A549 (cell line): ENCODE measurements at regions not wholly inside any gene's neighbourhood (a gene's known extent, or its start where the extent isn't known, plus 50 kb on each side); places are given as distances from the start of the nearest gene placed in this dataset.

ENCODE experiments used
- ATAC-seq, 2 experiments: fragments of 200-7000 bp in 1 of 2; fragments of >200 bp in 1 of 2; cut with Nextera tagmentation in 1 of 2; cut with Tn5 transposase in 1 of 2; 3 replicates each; pipeline versions ENCODE4 v1.8.0 to v1.9.1; 2018 to 2020; ENCODE audit warnings: mild to moderate bottlenecking in 1 of 2, moderate library complexity in 1 of 2
- CTCF ChIA-PET: fragments of 300-600 bp; sonication (Branson Sonifier 250); formaldehyde crosslinking; extraction: SDS; loops from one replicate; lab custom pipeline; 2021; ENCODE audit warnings: antibody characterized with exemption, inconsistent platforms; lab: Yijun Ruan, JAX
- POLR2A ChIA-PET: fragments of 350-600 bp; formaldehyde crosslinking; extraction: SDS; loops from one replicate; lab custom pipeline; 2021; ENCODE audit warnings: antibody characterized with exemption, inconsistent platforms; lab: Yijun Ruan, JAX
- DNase-seq, 2 experiments: peaks; one replicate each; pipeline versions ENCODE4 v3.0.0 to v3.0.0-alpha.2; 2011 to 2016; ENCODE audit warnings: low read depth in 1 of 2, low spot score in 1 of 2
- FAIRE-seq: peaks from 2 replicates; lab custom pipeline; 2011; peaks lifted over from hg19 to GRCh38; lab: Jason Lieb, UNC
- H3K27ac ChIP-seq, 2 experiments: fragments of >200 bp; sonication (Bioruptor Twin); formaldehyde crosslinking; 3 replicates each; pipeline ENCODE4 v1.5.1; 2016 to 2017
- H3K4me1 ChIP-seq: fragments of >200 bp; sonication (Bioruptor Twin); formaldehyde crosslinking; 3 replicates; pipeline ENCODE4 v1.6.1; 2016
- H3K4me2 ChIP-seq: fragments of >200 bp; sonication (Bioruptor Twin); formaldehyde crosslinking; 3 replicates; pipeline ENCODE4 v1.6.1; 2016
- H3K4me3 ChIP-seq: fragments of >200 bp; sonication (Bioruptor Twin); formaldehyde crosslinking; 3 replicates; pipeline ENCODE4 v1.5.1; 2016
- H3K9me3 ChIP-seq: fragments of >200 bp; sonication (Bioruptor Twin); formaldehyde crosslinking; 3 replicates; pipeline ENCODE4 v1.6.1; 2016
- BHLHE40 ChIP-seq: IDR thresholded peaks from 2 replicates; pipeline ENCODE4 v1.6.1; 2012; ENCODE audit warnings: low read depth, low read length, inconsistent platforms
- CBX2 ChIP-seq: fragments of 200-600 bp; sonication (generic); IDR thresholded peaks from 2 replicates; pipeline ENCODE4 v1.6.1; 2016; ENCODE audit warnings: low read depth, mild to moderate bottlenecking, borderline replicate concordance
- CEBPB ChIP-seq, 2 experiments: fragments of >200 bp in 1 of 2; sonication (Bioruptor Twin) in 1 of 2; formaldehyde crosslinking in 1 of 2; IDR thresholded peaks; 2 replicates each; pipeline ENCODE4 v1.6.1; 2012 to 2016
- CHD4 ChIP-seq: fragments of 200-600 bp; sonication (generic); IDR thresholded peaks from 2 replicates; pipeline ENCODE4 v1.6.1; 2016; ENCODE audit warnings: antibody characterized with exemption, mild to moderate bottlenecking, borderline replicate concordance
- EHMT2 ChIP-seq: fragments of 200-600 bp; sonication (generic); IDR thresholded peaks from 2 replicates; pipeline ENCODE4 v1.6.1; 2016; ENCODE audit warnings: antibody characterized with exemption, low read depth, mild to moderate bottlenecking, moderate library complexity
- FOSB ChIP-seq: fragments of 250-450 bp; sonication (Bioruptor Pico); IDR thresholded peaks from 2 replicates; pipeline ENCODE4 v1.5.0; 2020; ENCODE audit warnings: mild to moderate bottlenecking, moderate library complexity
- FOSL2 ChIP-seq, 2 experiments: fragments of 450-650 bp in 1 of 2; fragments of >200 bp in 1 of 2; sonication (Bioruptor Twin) in 1 of 2; formaldehyde crosslinking; IDR thresholded peaks; 2 replicates each; pipeline versions ENCODE4 v1.5.0 to v1.6.1; 2016 to 2020; ENCODE audit warnings: mild to moderate bottlenecking in 1 of 2, moderate library complexity in 1 of 2
- GATA3 ChIP-seq: IDR thresholded peaks from 2 replicates; pipeline ENCODE4 v1.6.1; 2012; ENCODE audit warnings: borderline replicate concordance
- HEYL ChIP-seq: fragments of 250-450 bp; sonication (Bioruptor Pico); IDR thresholded peaks from 2 replicates; pipeline ENCODE4 v1.8.0; 2021; ENCODE audit warnings: mild to moderate bottlenecking, moderate library complexity
- JUN ChIP-seq, 2 experiments: fragments of >200 bp; sonication (Bioruptor Twin); formaldehyde crosslinking; IDR thresholded peaks; 2 replicates in 1 of 2; 3 replicates in 1 of 2; pipeline ENCODE4 v1.6.1; 2016 to 2017
- KDM1A ChIP-seq: fragments of 200-600 bp; sonication (generic); IDR thresholded peaks from 2 replicates; pipeline ENCODE4 v1.6.1; 2016; ENCODE audit warnings: low read depth, mild to moderate bottlenecking
- MAFK ChIP-seq: fragments of 450-650 bp; IDR thresholded peaks from 2 replicates; pipeline ENCODE4 v1.6.1; 2014; ENCODE audit not compliant: partially characterized antibody
- NFE2L2 ChIP-seq: fragments of 150-350 bp; conservative IDR thresholded peaks from 2 replicates; pipeline ENCODE4 v1.6.1; 2014; ENCODE audit warnings: low read length
- NPAS2 ChIP-seq: fragments of 250-450 bp; sonication (Bioruptor Pico); IDR thresholded peaks from 2 replicates; pipeline ENCODE4 v1.8.0; 2022; ENCODE audit warnings: mild to moderate bottlenecking, moderate library complexity, borderline replicate concordance
- NR3C1 ChIP-seq: fragments of >200 bp; sonication (Bioruptor Twin); formaldehyde crosslinking; IDR thresholded peaks from 3 replicates; pipeline ENCODE4 v1.6.1; 2017
- PHF8 ChIP-seq: fragments of 200-600 bp; sonication (generic); IDR thresholded peaks from 2 replicates; pipeline ENCODE4 v1.6.1; 2016; ENCODE audit warnings: low read depth, mild to moderate bottlenecking, antibody characterized with exemption, moderate library complexity, borderline replicate concordance
- POLR2A ChIP-seq: IDR thresholded peaks from 2 replicates; pipeline ENCODE4 v1.6.1; 2012; ENCODE audit warnings: mild to moderate bottlenecking, low read length
- RNF2 ChIP-seq: fragments of 200-600 bp; sonication (generic); IDR thresholded peaks from 2 replicates; pipeline ENCODE4 v1.6.1; 2016; ENCODE audit warnings: low read depth, mild to moderate bottlenecking, antibody characterized with exemption, moderate library complexity, borderline replicate concordance
- TFCP2L1 ChIP-seq: fragments of 250-450 bp; sonication (Bioruptor Pico); IDR thresholded peaks from 2 replicates; pipeline ENCODE4 v1.5.0; 2021; ENCODE audit warnings: mild to moderate bottlenecking
- TP53 ChIP-seq: fragments of 250-450 bp; sonication (Bioruptor Pico); IDR thresholded peaks from 2 replicates; pipeline ENCODE4 v1.5.0; 2021; ENCODE audit warnings: mild to moderate bottlenecking, moderate library complexity
- ZNF302 ChIP-seq: fragments of 250-450 bp; sonication (Bioruptor Pico); IDR thresholded peaks from 2 replicates; pipeline ENCODE4 v1.9.0; 2021; ENCODE audit warnings: inconsistent platforms, mild to moderate bottlenecking, moderate library complexity
- WGBS: methylation state at CpG from one replicate; pipeline ENCODE4 v1.1.6; 2017; ENCODE audit errors: missing lambda C conversion rate; 5-methylcytosine and 5-hydroxymethylcytosine counted together
- TF ChIP-seq, protein P1 (sequence below): fragments of >200 bp; sonication (Bioruptor Twin); formaldehyde crosslinking; IDR thresholded peaks from 3 replicates; pipeline ENCODE4 v1.5.1; 2016
- TF ChIP-seq, protein P2 (sequence below): fragments of 250-450 bp; sonication (Bioruptor Pico); IDR thresholded peaks from 2 replicates; pipeline ENCODE4 v1.5.0; 2020; ENCODE audit warnings: low read depth, mild to moderate bottlenecking, moderate library complexity
- TF ChIP-seq, protein P3 (sequence below): fragments of 250-450 bp; sonication (Bioruptor Pico); IDR thresholded peaks from 2 replicates; pipeline ENCODE4 v1.5.0; 2021; ENCODE audit warnings: mild to moderate bottlenecking, moderate library complexity, borderline replicate concordance
- TF ChIP-seq, protein P4 (sequence below): fragments of >200 bp; sonication (Bioruptor Twin); formaldehyde crosslinking; IDR thresholded peaks from 3 replicates; pipeline ENCODE4 v1.6.1; 2016
- TF ChIP-seq, protein P5 (sequence below): IDR thresholded peaks from 2 replicates; pipeline ENCODE4 v1.6.1; 2012; ENCODE audit warnings: low read depth, borderline replicate concordance
- TF ChIP-seq, protein P6 (sequence below): fragments of 150-350 bp; IDR thresholded peaks from 2 replicates; pipeline ENCODE4 v1.6.1; 2014; ENCODE audit warnings: low read depth, mild to moderate bottlenecking, low read length

DNA sequence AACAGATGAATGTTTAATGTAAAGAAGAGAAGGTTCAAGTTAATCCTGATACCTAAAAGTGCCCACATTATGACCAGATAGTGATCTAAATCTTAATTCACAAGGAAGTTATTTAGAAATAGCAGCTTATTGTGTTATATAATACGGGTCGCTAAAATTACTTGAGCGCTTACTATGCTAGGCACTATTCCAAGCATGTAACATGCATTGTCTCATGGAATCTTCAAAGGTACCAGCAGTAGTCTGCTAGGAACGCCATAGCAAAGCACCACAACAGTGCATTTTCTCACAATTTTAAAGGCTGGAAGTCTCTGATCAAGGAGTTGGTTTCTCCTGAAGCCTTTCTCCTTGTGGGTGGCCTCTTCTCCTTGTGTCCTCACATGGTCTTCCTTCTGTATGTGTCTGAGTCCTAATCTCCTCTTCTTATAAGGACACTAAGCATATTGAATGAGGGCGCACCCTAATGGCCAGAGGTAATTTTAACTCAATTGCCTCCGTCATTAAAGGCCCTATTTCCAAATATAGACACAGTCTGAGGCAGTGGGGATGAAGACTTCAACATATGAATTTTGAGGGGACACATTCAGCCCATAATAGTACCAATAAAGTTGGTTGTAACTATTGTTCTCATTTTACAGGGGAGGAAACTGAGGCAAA is 118.4 kb downstream of the LRRC30 start:
- no peaks in the 10 kb centered on the region for H3K9me3 ChIP-seq
- H3K27ac ChIP-seq, result no peak overlapping the region
- no peak overlapping the region for H3K4me3 ChIP-seq
- H3K4me1 ChIP-seq, result no peaks in the 10 kb centered on the region
- TF ChIP-seq KDM1A (no peak), ZNF302 (CRISPR knock-in tag) (no peak), CHD4 (no peak), CEBPB (IDR thresholded peaks at IDR 0.05) (no peak), HEYL (no peak), TP53 (CRISPR knock-in tag) (no peak), RNF2 (no peak), NR3C1 (no peak), EHMT2 (no peak), NPAS2 (no peak), MAFK (no peak), FOSL2 (IDR thresholded peaks at IDR 0.05) (no peak), FOSL2 (CRISPR knock-in tag; IDR thresholded peaks at IDR 0.05) (no peak), FOSB (CRISPR knock-in tag) (no peak)
- TF ChIP-seq, protein P1, sequence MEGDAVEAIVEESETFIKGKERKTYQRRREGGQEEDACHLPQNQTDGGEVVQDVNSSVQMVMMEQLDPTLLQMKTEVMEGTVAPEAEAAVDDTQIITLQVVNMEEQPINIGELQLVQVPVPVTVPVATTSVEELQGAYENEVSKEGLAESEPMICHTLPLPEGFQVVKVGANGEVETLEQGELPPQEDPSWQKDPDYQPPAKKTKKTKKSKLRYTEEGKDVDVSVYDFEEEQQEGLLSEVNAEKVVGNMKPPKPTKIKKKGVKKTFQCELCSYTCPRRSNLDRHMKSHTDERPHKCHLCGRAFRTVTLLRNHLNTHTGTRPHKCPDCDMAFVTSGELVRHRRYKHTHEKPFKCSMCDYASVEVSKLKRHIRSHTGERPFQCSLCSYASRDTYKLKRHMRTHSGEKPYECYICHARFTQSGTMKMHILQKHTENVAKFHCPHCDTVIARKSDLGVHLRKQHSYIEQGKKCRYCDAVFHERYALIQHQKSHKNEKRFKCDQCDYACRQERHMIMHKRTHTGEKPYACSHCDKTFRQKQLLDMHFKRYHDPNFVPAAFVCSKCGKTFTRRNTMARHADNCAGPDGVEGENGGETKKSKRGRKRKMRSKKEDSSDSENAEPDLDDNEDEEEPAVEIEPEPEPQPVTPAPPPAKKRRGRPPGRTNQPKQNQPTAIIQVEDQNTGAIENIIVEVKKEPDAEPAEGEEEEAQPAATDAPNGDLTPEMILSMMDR, result no peak
- TF ChIP-seq, protein P2, sequence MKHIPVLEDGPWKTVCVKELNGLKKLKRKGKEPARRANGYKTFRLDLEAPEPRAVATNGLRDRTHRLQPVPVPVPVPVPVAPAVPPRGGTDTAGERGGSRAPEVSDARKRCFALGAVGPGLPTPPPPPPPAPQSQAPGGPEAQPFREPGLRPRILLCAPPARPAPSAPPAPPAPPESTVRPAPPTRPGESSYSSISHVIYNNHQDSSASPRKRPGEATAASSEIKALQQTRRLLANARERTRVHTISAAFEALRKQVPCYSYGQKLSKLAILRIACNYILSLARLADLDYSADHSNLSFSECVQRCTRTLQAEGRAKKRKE (CRISPR knock-in tag), result no peak
- TF ChIP-seq, protein P3, sequence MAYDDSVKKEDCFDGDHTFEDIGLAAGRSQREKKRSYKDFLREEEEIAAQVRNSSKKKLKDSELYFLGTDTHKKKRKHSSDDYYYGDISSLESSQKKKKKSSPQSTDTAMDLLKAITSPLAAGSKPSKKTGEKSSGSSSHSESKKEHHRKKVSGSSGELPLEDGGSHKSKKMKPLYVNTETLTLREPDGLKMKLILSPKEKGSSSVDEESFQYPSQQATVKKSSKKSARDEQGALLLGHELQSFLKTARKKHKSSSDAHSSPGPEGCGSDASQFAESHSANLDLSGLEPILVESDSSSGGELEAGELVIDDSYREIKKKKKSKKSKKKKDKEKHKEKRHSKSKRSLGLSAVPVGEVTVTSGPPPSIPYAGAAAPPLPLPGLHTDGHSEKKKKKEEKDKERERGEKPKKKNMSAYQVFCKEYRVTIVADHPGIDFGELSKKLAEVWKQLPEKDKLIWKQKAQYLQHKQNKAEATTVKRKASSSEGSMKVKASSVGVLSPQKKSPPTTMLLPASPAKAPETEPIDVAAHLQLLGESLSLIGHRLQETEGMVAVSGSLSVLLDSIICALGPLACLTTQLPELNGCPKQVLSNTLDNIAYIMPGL, result no peak
- TF ChIP-seq, protein P4, sequence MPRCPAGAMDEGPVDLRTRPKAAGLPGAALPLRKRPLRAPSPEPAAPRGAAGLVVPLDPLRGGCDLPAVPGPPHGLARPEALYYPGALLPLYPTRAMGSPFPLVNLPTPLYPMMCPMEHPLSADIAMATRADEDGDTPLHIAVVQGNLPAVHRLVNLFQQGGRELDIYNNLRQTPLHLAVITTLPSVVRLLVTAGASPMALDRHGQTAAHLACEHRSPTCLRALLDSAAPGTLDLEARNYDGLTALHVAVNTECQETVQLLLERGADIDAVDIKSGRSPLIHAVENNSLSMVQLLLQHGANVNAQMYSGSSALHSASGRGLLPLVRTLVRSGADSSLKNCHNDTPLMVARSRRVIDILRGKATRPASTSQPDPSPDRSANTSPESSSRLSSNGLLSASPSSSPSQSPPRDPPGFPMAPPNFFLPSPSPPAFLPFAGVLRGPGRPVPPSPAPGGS, result no peak
- TF ChIP-seq, protein P5, sequence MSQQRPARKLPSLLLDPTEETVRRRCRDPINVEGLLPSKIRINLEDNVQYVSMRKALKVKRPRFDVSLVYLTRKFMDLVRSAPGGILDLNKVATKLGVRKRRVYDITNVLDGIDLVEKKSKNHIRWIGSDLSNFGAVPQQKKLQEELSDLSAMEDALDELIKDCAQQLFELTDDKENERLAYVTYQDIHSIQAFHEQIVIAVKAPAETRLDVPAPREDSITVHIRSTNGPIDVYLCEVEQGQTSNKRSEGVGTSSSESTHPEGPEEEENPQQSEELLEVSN, result no peak
- 66% methylated on average over 6 of the region's 6 CpGs for WGBS
- DNase-seq (no peak), FAIRE-seq (no peak), ATAC-seq (no peak)
- CTCF ChIA-PET, result no interaction called here
- no peak overlapping the region for H3K4me2 ChIP-seq
- POLR2A ChIA-PET, result no interaction called here

DNA sequence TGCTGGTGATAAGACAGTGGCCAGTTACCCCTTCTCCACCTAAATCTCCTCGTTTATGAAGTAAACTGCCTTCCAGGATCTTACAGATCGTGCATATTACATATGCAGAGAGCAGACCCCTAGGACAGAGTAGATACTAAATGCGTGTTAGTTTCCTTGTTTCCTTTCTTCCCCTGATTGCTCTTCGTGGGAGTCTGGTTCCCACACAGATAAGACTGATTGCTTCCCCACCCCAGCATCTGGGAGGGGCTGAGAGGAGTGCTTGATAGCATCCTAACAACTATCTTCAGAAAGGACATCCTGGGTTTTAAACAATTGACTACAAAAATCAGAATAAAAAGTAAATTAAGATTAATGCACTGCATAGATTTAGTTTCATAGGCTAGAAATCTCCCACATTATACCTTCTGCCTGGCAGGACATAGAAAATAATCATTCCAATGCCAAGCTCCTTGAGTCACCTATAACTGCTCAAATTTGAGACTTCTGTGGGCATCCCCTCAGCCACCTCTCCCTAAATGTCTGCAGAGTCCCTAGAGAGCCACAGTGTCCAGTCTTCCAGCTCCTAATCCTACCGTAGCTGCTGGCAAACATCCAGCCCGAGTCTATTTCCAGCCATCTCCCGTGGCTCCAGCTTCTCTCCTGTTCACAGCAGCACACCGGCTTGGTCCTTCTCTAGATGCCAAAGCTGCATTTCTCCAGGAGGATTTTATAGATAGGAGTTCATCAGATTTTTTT is 128.3 kb downstream of the LRRC30 start:
- Histone ChIP-seq H3K4me2 (no peak overlapping the region), H3K9me3 (no peaks in the 10 kb centered on the region), H3K4me3 (no peak overlapping the region), H3K27ac (no peak overlapping the region), H3K4me1 (no peaks in the 10 kb centered on the region)
- ChIA-PET CTCF (interaction anchor here (0.6 to 1.3 kb wide), 2 partner anchors 87 to 154 kb away, joined by 3 to 4 read pairs; no protein-coding TSS in a partner anchor), POLR2A (no interaction called here)
- FAIRE-seq, result no peak
- ATAC-seq, result no peak
- DNase-seq, result no peak
- WGBS, result 23% methylated on average over 8 of the region's 8 CpGs
- TF ChIP-seq CHD4 (no peak), GATA3 (no peak), TFCP2L1 (CRISPR knock-in tag) (no peak), RNF2 (no peak), POLR2A (no peak), BHLHE40 (no peak), CBX2 (no peak), PHF8 (no peak), JUN (IDR thresholded peaks at IDR 0.05) (no peak), NFE2L2 (no peak)
- TF ChIP-seq, protein P6, sequence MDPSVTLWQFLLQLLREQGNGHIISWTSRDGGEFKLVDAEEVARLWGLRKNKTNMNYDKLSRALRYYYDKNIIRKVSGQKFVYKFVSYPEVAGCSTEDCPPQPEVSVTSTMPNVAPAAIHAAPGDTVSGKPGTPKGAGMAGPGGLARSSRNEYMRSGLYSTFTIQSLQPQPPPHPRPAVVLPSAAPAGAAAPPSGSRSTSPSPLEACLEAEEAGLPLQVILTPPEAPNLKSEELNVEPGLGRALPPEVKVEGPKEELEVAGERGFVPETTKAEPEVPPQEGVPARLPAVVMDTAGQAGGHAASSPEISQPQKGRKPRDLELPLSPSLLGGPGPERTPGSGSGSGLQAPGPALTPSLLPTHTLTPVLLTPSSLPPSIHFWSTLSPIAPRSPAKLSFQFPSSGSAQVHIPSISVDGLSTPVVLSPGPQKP, result no peak
- TF ChIP-seq, protein P1, result no peak
